HepG2 (cell line): ENCODE measurements at regions not wholly inside any gene's neighbourhood (a gene's known extent, or its start where the extent isn't known, plus 50 kb on each side); places are given as distances from the start of the nearest gene placed in this dataset.

Source experiments
- ATF5 ChIP-seq: sonication (generic); formaldehyde crosslinking; IDR thresholded peaks from 2 replicates; pipeline ENCODE4 v1.4.0; 2020; ENCODE audit warnings: mild to moderate bottlenecking, low read depth, missing genetic modification reagents
- CCAR2 ChIP-seq: fragments of 200-400 bp; formaldehyde crosslinking; optimal IDR thresholded peaks from 2 replicates; pipeline ENCODE3; 2018; ENCODE audit warnings: low read depth, mild to moderate bottlenecking, low read length, moderate library complexity
- EED ChIP-seq: sonication (generic); formaldehyde crosslinking; IDR thresholded peaks from 2 replicates; pipeline ENCODE4 v1.5.0; 2020; ENCODE audit warnings: mild to moderate bottlenecking, missing genetic modification reagents
- FOXC1 ChIP-seq: sonication (generic); formaldehyde crosslinking; IDR thresholded peaks from 2 replicates; pipeline ENCODE4 v1.8.0; 2022; ENCODE audit warnings: mild to moderate bottlenecking, missing genetic modification reagents, borderline replicate concordance
- FOXO1 ChIP-seq: sonication (generic); formaldehyde crosslinking; IDR thresholded peaks from 2 replicates; pipeline ENCODE4 v1.4.0; 2020; ENCODE audit warnings: missing genetic modification reagents
- GFI1 ChIP-seq: sonication (generic); formaldehyde crosslinking; IDR thresholded peaks from 2 replicates; pipeline ENCODE4 v1.5.0; 2020; ENCODE audit warnings: missing genetic modification reagents, mild to moderate bottlenecking, borderline replicate concordance
- HHEX ChIP-seq: IDR thresholded peaks from 2 replicates; pipeline ENCODE4 v1.6.1; 2016; ENCODE audit warnings: control low read depth
- MIER3 ChIP-seq: IDR thresholded peaks from 2 replicates; pipeline ENCODE4 v1.6.1; 2016; ENCODE audit warnings: missing compliant biosample characterization, borderline replicate concordance
- MLLT10 ChIP-seq: sonication (generic); formaldehyde crosslinking; IDR thresholded peaks from 2 replicates; pipeline ENCODE4 v1.4.0; 2020; ENCODE audit warnings: missing genetic modification reagents
- PRMT3 ChIP-seq: sonication (generic); formaldehyde crosslinking; IDR thresholded peaks from 2 replicates; pipeline ENCODE4 v1.8.1; 2022; ENCODE audit warnings: low read depth, mild to moderate bottlenecking, moderate library complexity, missing genetic modification reagents, borderline replicate concordance
- RARG ChIP-seq: sonication (generic); formaldehyde crosslinking; IDR thresholded peaks from 2 replicates; pipeline ENCODE4 v1.4.0; 2020; ENCODE audit warnings: low read depth, mild to moderate bottlenecking, missing genetic modification reagents
- REL ChIP-seq: sonication (generic); formaldehyde crosslinking; conservative IDR thresholded peaks from 2 replicates; pipeline ENCODE4 v1.8.0; 2022; ENCODE audit warnings: mild to moderate bottlenecking, missing genetic modification reagents, moderate library complexity
- SP1 ChIP-seq, 2 experiments: fragments of 450-650 bp in 1 of 2; sonication (generic) in 1 of 2; formaldehyde crosslinking in 1 of 2; IDR thresholded peaks; 2 replicates each; pipeline versions ENCODE4 v1.4.0 to v1.6.1; 2016 to 2020; ENCODE audit warnings: missing genetic modification reagents in 1 of 2
- ZNF30 ChIP-seq: sonication (generic); formaldehyde crosslinking; IDR thresholded peaks from 2 replicates; pipeline ENCODE4 v1.5.0; 2020; ENCODE audit warnings: mild to moderate bottlenecking, missing genetic modification reagents
- ZNF431 ChIP-seq: sonication (generic); formaldehyde crosslinking; IDR thresholded peaks from 2 replicates; pipeline ENCODE4 v1.9.0; 2022; ENCODE audit warnings: missing genetic modification reagents, low read depth, mild to moderate bottlenecking, borderline replicate concordance
- ZNF562 ChIP-seq: sonication (generic); formaldehyde crosslinking; IDR thresholded peaks from 2 replicates; pipeline ENCODE4 v1.8.0; 2022; ENCODE audit warnings: missing genetic modification reagents, borderline replicate concordance
- ZNF709 ChIP-seq: sonication (generic); formaldehyde crosslinking; IDR thresholded peaks from 2 replicates; pipeline ENCODE4 v1.5.0; 2020; ENCODE audit warnings: mild to moderate bottlenecking, missing genetic modification reagents
- ZNF768 ChIP-seq: sonication (generic); formaldehyde crosslinking; IDR thresholded peaks from 2 replicates; pipeline ENCODE4 v1.4.0; 2020; ENCODE audit warnings: missing genetic modification reagents
- ZNF790 ChIP-seq: sonication (generic); formaldehyde crosslinking; IDR thresholded peaks from 2 replicates; pipeline ENCODE4 v1.8.0; 2022; ENCODE audit warnings: missing genetic modification reagents, mild to moderate bottlenecking, borderline replicate concordance
- ZNF816 ChIP-seq: sonication (generic); formaldehyde crosslinking; IDR thresholded peaks from 2 replicates; pipeline ENCODE4 v1.8.0; 2022; ENCODE audit warnings: missing genetic modification reagents, mild to moderate bottlenecking, borderline replicate concordance
- ZNF891 ChIP-seq: sonication (generic); formaldehyde crosslinking; IDR thresholded peaks from 2 replicates; pipeline ENCODE4 v1.5.0; 2020; ENCODE audit warnings: mild to moderate bottlenecking, missing genetic modification reagents
- ZSCAN25 ChIP-seq: sonication (generic); formaldehyde crosslinking; IDR thresholded peaks from 2 replicates; pipeline ENCODE4 v1.8.0; 2022; ENCODE audit warnings: mild to moderate bottlenecking, missing genetic modification reagents
- TF ChIP-seq, protein P1 (sequence below): sonication (generic); formaldehyde crosslinking; IDR thresholded peaks from 2 replicates; pipeline ENCODE4 v1.9.0; 2021; ENCODE audit warnings: missing genetic modification reagents, mild to moderate bottlenecking, borderline replicate concordance
- TF ChIP-seq, protein P2 (sequence below): sonication (generic); formaldehyde crosslinking; IDR thresholded peaks from 2 replicates; pipeline ENCODE4 v1.8.0; 2022; ENCODE audit warnings: mild to moderate bottlenecking, missing genetic modification reagents, moderate library complexity
- TF ChIP-seq, protein P3 (sequence below): sonication (generic); formaldehyde crosslinking; IDR thresholded peaks from 2 replicates; pipeline ENCODE4 v1.4.0; 2020; ENCODE audit warnings: mild to moderate bottlenecking, missing genetic modification reagents
- TF ChIP-seq, protein P4 (sequence below): sonication (generic); formaldehyde crosslinking; conservative IDR thresholded peaks from 2 replicates; pipeline ENCODE4 v1.8.0; 2022; ENCODE audit warnings: low read depth, missing genetic modification reagents

DNA sequence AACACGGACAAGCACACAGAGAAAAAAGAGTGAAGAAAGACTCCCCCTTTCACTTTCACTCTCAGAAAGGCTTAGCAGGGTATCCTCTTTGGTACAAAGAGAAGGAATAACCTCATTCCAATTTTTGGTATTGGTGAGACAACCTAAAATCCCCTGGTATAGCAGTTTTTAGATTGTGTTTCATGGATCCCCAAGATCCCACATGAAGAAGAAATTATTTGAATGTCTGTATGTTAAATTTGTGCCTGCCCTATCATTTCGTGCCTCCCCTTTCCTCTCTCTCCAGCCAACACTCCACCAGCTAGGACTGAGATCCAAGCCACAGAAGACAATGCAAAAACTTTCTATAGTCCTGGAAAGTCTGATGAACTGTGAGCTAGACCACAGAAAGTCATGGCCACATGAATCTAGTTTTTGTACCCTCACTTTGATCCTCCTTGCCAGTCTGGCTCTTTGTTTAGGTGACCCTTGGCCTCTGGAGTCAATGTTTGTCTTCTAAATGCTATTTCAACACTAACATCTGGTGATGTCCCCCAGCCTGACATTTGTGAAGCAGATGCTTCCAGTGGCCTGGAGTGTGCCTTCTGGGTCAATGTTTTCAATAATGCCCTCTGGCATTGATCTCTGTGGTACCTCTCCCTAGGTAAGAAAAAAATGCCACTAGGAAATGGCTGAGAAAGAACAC, 181.9 kb upstream of the BMP4 start (continued):
- TF ChIP-seq ZNF891 (CRISPR knock-in tag) (no peak), ZNF562 (no peak), RARG (no peak), ZNF790 (CRISPR knock-in tag) (no peak; the same call in 1 of the 2 replicates), GFI1 (CRISPR knock-in tag) (peak; percentile 96), ZNF768 (no peak), PRMT3 (CRISPR knock-in tag) (no peak), ZNF709 (CRISPR knock-in tag) (no peak), ATF5 (CRISPR knock-in tag) (no peak), MLLT10 (CRISPR knock-in tag) (no peak), HHEX (CRISPR knock-in tag) (peak; percentile 87), REL (CRISPR knock-in tag) (no peak), FOXC1 (CRISPR knock-in tag) (no peak), ZNF816 (CRISPR knock-in tag) (peak; percentile 88), SP1 (IDR thresholded peaks at IDR 0.05) (no peak), SP1 (CRISPR knock-in tag; IDR thresholded peaks at IDR 0.05) (peak; percentile 60; the same call in 1 of the 2 replicates), ZNF431 (CRISPR knock-in tag) (peak; percentile 44; the same call in 1 of the 2 replicates), ZSCAN25 (CRISPR knock-in tag) (no peak), FOXO1 (CRISPR knock-in tag) (peak; percentile 99), CCAR2 (no peak), ZNF30 (no peak), MIER3 (CRISPR knock-in tag) (peak; percentile 98; the same call in 1 of the 2 replicates), EED (no peak)
- TF ChIP-seq, protein P1, sequence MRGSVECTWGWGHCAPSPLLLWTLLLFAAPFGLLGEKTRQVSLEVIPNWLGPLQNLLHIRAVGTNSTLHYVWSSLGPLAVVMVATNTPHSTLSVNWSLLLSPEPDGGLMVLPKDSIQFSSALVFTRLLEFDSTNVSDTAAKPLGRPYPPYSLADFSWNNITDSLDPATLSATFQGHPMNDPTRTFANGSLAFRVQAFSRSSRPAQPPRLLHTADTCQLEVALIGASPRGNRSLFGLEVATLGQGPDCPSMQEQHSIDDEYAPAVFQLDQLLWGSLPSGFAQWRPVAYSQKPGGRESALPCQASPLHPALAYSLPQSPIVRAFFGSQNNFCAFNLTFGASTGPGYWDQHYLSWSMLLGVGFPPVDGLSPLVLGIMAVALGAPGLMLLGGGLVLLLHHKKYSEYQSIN (CRISPR knock-in tag) = no peak
- TF ChIP-seq, protein P2, sequence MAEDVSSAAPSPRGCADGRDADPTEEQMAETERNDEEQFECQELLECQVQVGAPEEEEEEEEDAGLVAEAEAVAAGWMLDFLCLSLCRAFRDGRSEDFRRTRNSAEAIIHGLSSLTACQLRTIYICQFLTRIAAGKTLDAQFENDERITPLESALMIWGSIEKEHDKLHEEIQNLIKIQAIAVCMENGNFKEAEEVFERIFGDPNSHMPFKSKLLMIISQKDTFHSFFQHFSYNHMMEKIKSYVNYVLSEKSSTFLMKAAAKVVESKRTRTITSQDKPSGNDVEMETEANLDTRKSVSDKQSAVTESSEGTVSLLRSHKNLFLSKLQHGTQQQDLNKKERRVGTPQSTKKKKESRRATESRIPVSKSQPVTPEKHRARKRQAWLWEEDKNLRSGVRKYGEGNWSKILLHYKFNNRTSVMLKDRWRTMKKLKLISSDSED (CRISPR knock-in tag) = no peak
- TF ChIP-seq, protein P3, sequence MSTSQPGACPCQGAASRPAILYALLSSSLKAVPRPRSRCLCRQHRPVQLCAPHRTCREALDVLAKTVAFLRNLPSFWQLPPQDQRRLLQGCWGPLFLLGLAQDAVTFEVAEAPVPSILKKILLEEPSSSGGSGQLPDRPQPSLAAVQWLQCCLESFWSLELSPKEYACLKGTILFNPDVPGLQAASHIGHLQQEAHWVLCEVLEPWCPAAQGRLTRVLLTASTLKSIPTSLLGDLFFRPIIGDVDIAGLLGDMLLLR = no peak
- TF ChIP-seq, protein P4, sequence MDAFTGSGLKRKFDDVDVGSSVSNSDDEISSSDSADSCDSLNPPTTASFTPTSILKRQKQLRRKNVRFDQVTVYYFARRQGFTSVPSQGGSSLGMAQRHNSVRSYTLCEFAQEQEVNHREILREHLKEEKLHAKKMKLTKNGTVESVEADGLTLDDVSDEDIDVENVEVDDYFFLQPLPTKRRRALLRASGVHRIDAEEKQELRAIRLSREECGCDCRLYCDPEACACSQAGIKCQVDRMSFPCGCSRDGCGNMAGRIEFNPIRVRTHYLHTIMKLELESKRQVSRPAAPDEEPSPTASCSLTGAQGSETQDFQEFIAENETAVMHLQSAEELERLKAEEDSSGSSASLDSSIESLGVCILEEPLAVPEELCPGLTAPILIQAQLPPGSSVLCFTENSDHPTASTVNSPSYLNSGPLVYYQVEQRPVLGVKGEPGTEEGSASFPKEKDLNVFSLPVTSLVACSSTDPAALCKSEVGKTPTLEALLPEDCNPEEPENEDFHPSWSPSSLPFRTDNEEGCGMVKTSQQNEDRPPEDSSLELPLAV (CRISPR knock-in tag) = no peak
